Globus pallidus (tissue), 1 donor: ENCODE measurements at regions not wholly inside any gene's neighbourhood (a gene's known extent, or its start where the extent isn't known, plus 50 kb on each side); places are given as distances from the start of the nearest gene placed in this dataset.

Experiments used
- DNase-seq: peaks from one replicate; pipeline ENCODE4 v3.0.0-alpha.2; 2015; ENCODE audit warnings: low spot score

GRCh38 chr17:79521225-79521624 lies 89.6 kb downstream of the RBFOX3 start:
- DNase-seq: no peak

- DNase-seq: no peak
Observed at GRCh38 chr17:79520167-79521165, 90.4 kb downstream of the RBFOX3 start.

- no peak for DNase-seq
Observed at GRCh38 chr17:79519601-79520000, 91.2 kb downstream of the RBFOX3 start.

- no peak for DNase-seq
Observed at GRCh38 chr17:79518585-79519523, 92.0 kb downstream of the RBFOX3 start.

- DNase-seq: no peak
Observed at GRCh38 chr17:79517827-79518584, 92.8 kb downstream of the RBFOX3 start.

- no peak for DNase-seq
Observed at GRCh38 chr17:79515646-79516571, 94.9 kb downstream of the RBFOX3 start.

GRCh38 chr17:79515110-79515509 lies 95.7 kb downstream of the RBFOX3 start:
- no peak for DNase-seq

- no peak for DNase-seq
Observed at GRCh38 chr17:79513820-79514535, 96.9 kb downstream of the RBFOX3 start.

- DNase-seq: no peak
Observed at GRCh38 chr17:79513206-79513605, 97.6 kb downstream of the RBFOX3 start.

- DNase-seq: no peak
Observed at GRCh38 chr17:79511471-79511870, 99.4 kb downstream of the RBFOX3 start.

GRCh38 chr17:79510071-79510470 lies 100.8 kb downstream of the RBFOX3 start:
- no peak for DNase-seq

GRCh38 chr17:79509490-79509889 lies 101.4 kb downstream of the RBFOX3 start:
- no peak for DNase-seq

GRCh38 chr17:79509008-79509407 lies 101.8 kb downstream of the RBFOX3 start:
- no peak for DNase-seq

GRCh38 chr17:79508291-79508716 lies 102.5 kb downstream of the RBFOX3 start:
- DNase-seq: no peak

GRCh38 chr17:79506955-79507354 lies 103.9 kb downstream of the RBFOX3 start:
- DNase-seq: no peak

- no peak for DNase-seq
Observed at GRCh38 chr17:79506150-79506870, 104.5 kb downstream of the RBFOX3 start.

GRCh38 chr17:79505199-79505598 lies 105.7 kb downstream of the RBFOX3 start:
- DNase-seq: no peak

GRCh38 chr17:79504181-79504605 lies 106.7 kb downstream of the RBFOX3 start:
- DNase-seq: no peak

- DNase-seq: no peak
Observed at GRCh38 chr17:79503126-79503839, 107.6 kb downstream of the RBFOX3 start.
